ENCODE measurements at regions not wholly inside any gene's neighbourhood (a gene's known extent, or its start where the extent isn't known, plus 50 kb on each side); places are given as distances from the start of the nearest gene placed in this dataset.

GRCh38 chr5:17090839-17091238 is 126.6 kb upstream of the BASP1 start:
- TF ChIP-seq PKNOX1 (IDR thresholded peaks at IDR 0.05) (no peak), SUZ12 (IDR thresholded peaks at IDR 0.05) (no peak), CTBP1 (IDR thresholded peaks at IDR 0.05; ENCODE audit: borderline replicate concordance) (no peak), LEF1 (IDR thresholded peaks at IDR 0.05; ENCODE audit: borderline replicate concordance) (no peak), SP1 (IDR thresholded peaks at IDR 0.05) (no peak), FOXM1 (IDR thresholded peaks at IDR 0.05; ENCODE audit: borderline replicate concordance) (no peak), ARNT (IDR thresholded peaks at IDR 0.05) (no peak), TARDBP (IDR thresholded peaks at IDR 0.05) (no peak), FOXA1 (IDR thresholded peaks at IDR 0.05) (no peak), L3MBTL2 (conservative IDR thresholded peaks at IDR 0.05) (no peak), BHLHE40 (IDR thresholded peaks at IDR 0.05; ENCODE audit: borderline replicate concordance) (no peak), FOXK2 (IDR thresholded peaks at IDR 0.05) (no peak), HDGF (IDR thresholded peaks at IDR 0.05; ENCODE audit: borderline replicate concordance) (no peak)

Measured in HEK293T (cell line).